Brain microvascular endothelial cell (primary cell): ENCODE measurements at regions not wholly inside any gene's neighbourhood (a gene's known extent, or its start where the extent isn't known, plus 50 kb on each side); places are given as distances from the start of the nearest gene placed in this dataset.

Experiments used
- DNase-seq: peaks from one replicate; pipeline ENCODE4 v3.0.0-alpha.2; 2020
- H3K27ac ChIP-seq: fragments of 250-450 bp; sonication (Bioruptor Pico); 2 replicates; pipeline ENCODE4 v1.5.1; 2020; ENCODE audit warnings: mild to moderate bottlenecking, moderate library complexity
- H3K27me3 ChIP-seq: fragments of 250-450 bp; sonication (Bioruptor Pico); replicated peaks from 2 replicates; pipeline ENCODE4 v1.5.1; 2020; ENCODE audit warnings: mild to moderate bottlenecking
- H3K36me3 ChIP-seq: fragments of 250-450 bp; sonication (Bioruptor Pico); replicated peaks from 2 replicates; pipeline ENCODE4 v1.5.1; 2020; ENCODE audit warnings: mild to moderate bottlenecking
- H3K4me3 ChIP-seq: 2 replicates; pipeline ENCODE4 v1.5.1; 2011; ENCODE audit warnings: low read depth, mild to moderate bottlenecking, control low read depth, low read length, moderate library complexity
- CTCF ChIP-seq: IDR thresholded peaks from 2 replicates; pipeline ENCODE4 v1.5.1; 2011; ENCODE audit warnings: low read depth, mild to moderate bottlenecking, moderate library complexity, low read length, control low read depth, inconsistent platforms; ENCODE audit errors: missing control alignments
- in situ Hi-C: cut with HindIII; loops from 2 replicates; pipeline ENCODE4 v1.10.0; 2017; ENCODE audit warnings: low sequenced_read_pairs, low pct_ligation_motif_present

- in situ Hi-C loops, result no loop called here
- Histone ChIP-seq H3K36me3 (no peaks in the 10 kb centered on the region), H3K27ac (no peak overlapping the region), H3K4me3 (no peak overlapping the region), H3K27me3 (no peaks in the 10 kb centered on the region)
- DNase-seq, result no peak
- TF ChIP-seq CTCF, result no peak
Observed at GRCh38 chr9:107624234-107624948, 134.8 kb upstream of the KLF4 start.

- DNase-seq, result no peak
- Histone ChIP-seq H3K4me3 (no peak overlapping the region), H3K36me3 (no peaks in the 10 kb centered on the region), H3K27ac (no peak overlapping the region), H3K27me3 (no peaks in the 10 kb centered on the region)
- in situ Hi-C loops, result no loop called here
- TF ChIP-seq CTCF, result no peak
Observed at GRCh38 chr9:107621436-107621835, 131.9 kb upstream of the KLF4 start.

GRCh38 chr9:107620801-107621200 is 131.2 kb upstream of the KLF4 start:
- in situ Hi-C loops, result no loop called here
- TF ChIP-seq CTCF, result no peak
- no peaks in the 10 kb centered on the region for H3K27me3 ChIP-seq
- no peak overlapping the region for H3K4me3 ChIP-seq
- no peak overlapping the region for H3K27ac ChIP-seq
- no peak for DNase-seq
- no peaks in the 10 kb centered on the region for H3K36me3 ChIP-seq

GRCh38 chr9:107620236-107620635 is 130.7 kb upstream of the KLF4 start:
- in situ Hi-C loops, result no loop called here
- H3K4me3 ChIP-seq, result no peak overlapping the region
- no peak for TF ChIP-seq CTCF
- no peak for DNase-seq
- H3K36me3 ChIP-seq, result no peaks in the 10 kb centered on the region
- no peak overlapping the region for H3K27ac ChIP-seq
- no peaks in the 10 kb centered on the region for H3K27me3 ChIP-seq

- H3K27me3 ChIP-seq, result no peaks in the 10 kb centered on the region
- in situ Hi-C loops, result no loop called here
- no peak for DNase-seq
- H3K4me3 ChIP-seq, result no peak overlapping the region
- no peak for TF ChIP-seq CTCF
- H3K27ac ChIP-seq, result no peak overlapping the region
- H3K36me3 ChIP-seq, result no peaks in the 10 kb centered on the region
Observed at GRCh38 chr9:107615321-107615720, 125.8 kb upstream of the KLF4 start.

- Histone ChIP-seq H3K4me3 (no peak overlapping the region), H3K27me3 (no peaks in the 10 kb centered on the region), H3K27ac (no peak overlapping the region), H3K36me3 (no peaks in the 10 kb centered on the region)
- TF ChIP-seq CTCF, result no peak
- DNase-seq, result no peak
- in situ Hi-C loops, result no loop called here
Observed at GRCh38 chr9:107614765-107615164, 125.2 kb upstream of the KLF4 start.
